A673 (cell line): ENCODE measurements at regions not wholly inside any gene's neighbourhood (a gene's known extent, or its start where the extent isn't known, plus 50 kb on each side); places are given as distances from the start of the nearest gene placed in this dataset.

Source experiments
- BruUV-seq: library from RNA; stranded (reverse); fragments of 400-500 nt; replicated peaks from 2 replicates; lab custom pipeline; 2021; lab: Mats Ljungman, UMichigan
- CTCF ChIA-PET: fragments of 300-600 bp; sonication (Branson Sonifier 250); formaldehyde crosslinking; loops from one replicate; lab custom pipeline; 2022; ENCODE audit warnings: antibody characterized with exemption; lab: Charles Lee
- POLR2A ChIA-PET: fragments of 300-600 bp; sonication (Branson Sonifier 250); formaldehyde crosslinking; loops from one replicate; lab custom pipeline; 2022; ENCODE audit warnings: antibody characterized with exemption; ENCODE audit not compliant: low non-redundant PET; lab: Charles Lee
- DNase-seq: peaks from one replicate; pipeline ENCODE4 v3.0.0-alpha.2; 2015; ENCODE audit warnings: low spot score
- H3K27ac ChIP-seq: fragments of 200-600 bp; sonication (generic); 2 replicates; pipeline ENCODE4 v1.5.1; 2016; ENCODE audit warnings: mixed run types, low read depth, mild to moderate bottlenecking, mixed read lengths, antibody characterized with exemption, low read length; ENCODE audit not compliant: poor library complexity, severe bottlenecking
- H3K27me3 ChIP-seq: fragments of 200-600 bp; sonication (generic); replicated peaks from 2 replicates; pipeline ENCODE4 v1.6.1; 2017; ENCODE audit warnings: mixed run types, low read depth, mild to moderate bottlenecking, mixed read lengths, antibody characterized with exemption, low read length; ENCODE audit not compliant: insufficient read depth, poor library complexity
- H3K36me3 ChIP-seq: fragments of 200-600 bp; sonication (generic); 2 replicates; pipeline ENCODE4 v1.6.1; 2016; ENCODE audit warnings: mixed run types, mild to moderate bottlenecking, mixed read lengths, antibody characterized with exemption, low read length; ENCODE audit not compliant: insufficient read depth, poor library complexity, severe bottlenecking
- H3K4me1 ChIP-seq: fragments of 200-600 bp; sonication (generic); 2 replicates; pipeline ENCODE4 v1.6.1; 2017; ENCODE audit warnings: mixed run types, mild to moderate bottlenecking, mixed read lengths, antibody characterized with exemption, low read length; ENCODE audit not compliant: insufficient read depth, poor library complexity, severe bottlenecking
- H3K4me3 ChIP-seq: fragments of 200-600 bp; sonication (generic); 2 replicates; pipeline ENCODE4 v1.5.1; 2016; ENCODE audit warnings: low read depth, mixed run types, mild to moderate bottlenecking, mixed read lengths, low read length; ENCODE audit not compliant: poor library complexity, severe bottlenecking
- H3K9me3 ChIP-seq: fragments of 200-600 bp; sonication (generic); 2 replicates; pipeline ENCODE4 v1.6.1; 2016; ENCODE audit warnings: mixed run types, low read depth, mild to moderate bottlenecking, mixed read lengths, antibody characterized with exemption, low read length; ENCODE audit not compliant: poor library complexity, severe bottlenecking
- CTCF ChIP-seq: fragments of 300-800, 200-600 bp; sonication (generic); conservative IDR thresholded peaks from 2 replicates; pipeline ENCODE4 v1.5.1; 2017; ENCODE audit warnings: low read depth, mild to moderate bottlenecking, antibody characterized with exemption, low read length, moderate library complexity, mixed read lengths
- EZH2 ChIP-seq: fragments of 200-600 bp; sonication (generic); IDR thresholded peaks from 2 replicates; pipeline ENCODE4 v1.6.1; 2017; ENCODE audit warnings: borderline replicate concordance, low read depth, mild to moderate bottlenecking, mixed read lengths, antibody characterized with exemption, low read length; ENCODE audit not compliant: poor library complexity, severe bottlenecking
- intact Hi-C: fragments of 100-400 bp; cut with micrococcal nuclease; formaldehyde crosslinking; loops from one replicate; pipeline ENCODE4 v1.10.0; 2022; ENCODE audit not compliant: unreplicated experiment

- DNase-seq: no peak
- no peak overlapping the region for H3K27ac ChIP-seq
- no peaks in the 10 kb centered on the region for H3K27me3 ChIP-seq
- ChIA-PET CTCF (no interaction called here), POLR2A (no interaction called here)
- no peaks in the 10 kb centered on the region for H3K9me3 ChIP-seq
- BruUV-seq: no TSS peak
- intact Hi-C loops: no loop called here
- H3K36me3 ChIP-seq: no peaks in the 10 kb centered on the region
- no peak overlapping the region for H3K4me3 ChIP-seq
- no peaks in the 10 kb centered on the region for H3K4me1 ChIP-seq
- TF ChIP-seq CTCF: no peak
- TF ChIP-seq EZH2: no peak
Observed at GRCh38 chr6:48417927-48418326, 306.9 kb upstream of the PTCHD4 start.

- Histone ChIP-seq H3K4me1 (no peaks in the 10 kb centered on the region), H3K9me3 (no peaks in the 10 kb centered on the region), H3K27ac (no peak overlapping the region), H3K4me3 (no peak overlapping the region), H3K36me3 (no peaks in the 10 kb centered on the region), H3K27me3 (no peaks in the 10 kb centered on the region)
- intact Hi-C loops: no loop called here
- DNase-seq: no peak
- ChIA-PET CTCF (no interaction called here), POLR2A (no interaction called here)
- BruUV-seq: no TSS peak
- TF ChIP-seq CTCF (no peak), EZH2 (no peak)
Observed at GRCh38 chr6:48412656-48413055, 301.7 kb upstream of the PTCHD4 start.

GRCh38 chr6:48404927-48405326 is 293.9 kb upstream of the PTCHD4 start:
- intact Hi-C loops: no loop called here
- CTCF ChIA-PET: no interaction called here

GRCh38 chr6:48403587-48403986 is 292.6 kb upstream of the PTCHD4 start:
- Histone ChIP-seq H3K4me3 (no peak overlapping the region), H3K4me1 (no peaks in the 10 kb centered on the region), H3K27ac (no peak overlapping the region), H3K9me3 (no peaks in the 10 kb centered on the region), H3K36me3 (no peaks in the 10 kb centered on the region), H3K27me3 (no peaks in the 10 kb centered on the region)
- intact Hi-C loops: no loop called here
- POLR2A ChIA-PET: no interaction called here
- BruUV-seq: no TSS peak
- CTCF ChIA-PET: no interaction called here
- DNase-seq: no peak
- TF ChIP-seq CTCF (no peak), EZH2 (no peak)

More at GRCh38 chr6:48404927-48405326, 293.9 kb upstream of the PTCHD4 start:
- Histone ChIP-seq H3K36me3 (no peaks in the 10 kb centered on the region), H3K4me3 (no peak overlapping the region), H3K9me3 (no peaks in the 10 kb centered on the region), H3K4me1 (no peaks in the 10 kb centered on the region), H3K27me3 (no peaks in the 10 kb centered on the region), H3K27ac (no peak overlapping the region)
- DNase-seq: no peak
- POLR2A ChIA-PET: interaction anchor here (0.6 kb wide), 1 partner anchor 9 kb away, joined by 5 read pairs; no protein-coding TSS in a partner anchor
- no TSS peak for BruUV-seq
- TF ChIP-seq EZH2: no peak
